Stimulated activated naive CD4-positive, alpha-beta T cell treated with Interleukin-2 at 50 U/mL for 16 hours (primary cell): ENCODE measurements at regions not wholly inside any gene's neighbourhood (a gene's known extent, or its start where the extent isn't known, plus 50 kb on each side); places are given as distances from the start of the nearest gene placed in this dataset.
A peak's percentile ranks its signal among the peaks of the same experiment; 100 is the strongest.

ENCODE experiments used
- DNase-seq: peaks from one replicate; lab custom pipeline; 2025; lab: John Stamatoyannopoulos, UW

DNA sequence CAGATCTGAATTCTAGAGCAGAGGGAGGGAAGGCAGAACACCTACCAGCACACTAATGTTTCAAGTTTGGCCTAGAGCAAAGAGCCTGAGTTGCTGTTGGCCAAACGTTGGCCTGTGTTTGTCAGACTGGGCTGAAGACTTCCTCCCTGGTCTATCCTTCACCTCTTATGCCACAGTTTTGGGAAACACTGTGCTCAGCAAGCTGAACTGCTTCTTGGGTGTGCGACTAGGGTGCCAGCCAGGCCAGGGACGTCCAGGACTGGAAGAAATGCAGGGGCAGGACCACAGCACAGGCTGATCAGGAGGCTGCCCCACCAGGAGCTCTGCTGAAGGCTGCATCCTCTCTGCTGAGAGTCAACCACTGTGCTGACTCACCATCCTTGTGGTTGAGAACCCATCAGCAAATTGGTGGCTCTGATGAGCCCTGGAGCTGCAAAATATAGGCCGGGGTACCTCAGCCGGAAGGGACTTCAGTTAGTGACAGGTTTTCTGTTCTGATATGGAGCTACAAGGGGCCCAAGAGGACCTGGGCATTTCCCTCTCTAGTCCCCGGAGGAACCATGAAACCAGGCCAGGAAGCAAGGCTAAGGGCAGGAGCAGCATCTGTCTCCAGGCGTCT, 131.6 kb upstream of the RASGRP1 start:
- peak; percentile 66 for DNase-seq

DNA sequence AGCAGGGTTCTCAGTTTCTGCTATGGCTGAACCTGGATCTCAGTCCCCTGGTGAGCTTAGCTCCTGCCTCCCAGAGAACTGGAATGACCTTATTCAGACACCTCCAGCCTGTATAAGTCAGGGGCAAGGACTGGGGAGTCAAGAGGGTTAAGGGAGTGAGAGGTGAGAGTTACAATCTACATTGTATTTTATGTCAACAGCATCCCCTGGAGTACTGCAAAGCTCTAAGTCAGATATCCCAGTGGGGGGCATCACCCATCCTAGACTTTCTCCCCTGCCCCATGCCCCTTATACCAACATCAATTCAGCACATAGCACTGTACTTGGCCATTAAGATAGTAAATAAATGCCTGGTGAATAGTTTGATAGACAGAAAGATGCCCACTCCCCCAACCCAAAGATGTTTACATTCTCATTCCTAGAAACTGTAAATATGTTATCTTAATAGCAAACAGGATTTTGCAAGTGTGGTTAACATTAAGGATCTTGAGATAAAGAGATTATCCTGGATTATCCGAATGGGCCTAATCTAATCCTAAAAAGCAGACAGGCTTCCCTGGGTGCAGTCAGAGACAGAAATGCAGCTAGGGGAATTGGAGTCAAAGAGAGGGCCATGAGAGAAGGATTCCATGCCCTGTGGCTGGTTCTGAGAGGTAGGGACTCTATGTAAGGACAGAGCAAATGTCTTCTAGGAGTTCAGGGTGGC, 132.3 kb upstream of the RASGRP1 start:
- DNase-seq = no peak

DNA sequence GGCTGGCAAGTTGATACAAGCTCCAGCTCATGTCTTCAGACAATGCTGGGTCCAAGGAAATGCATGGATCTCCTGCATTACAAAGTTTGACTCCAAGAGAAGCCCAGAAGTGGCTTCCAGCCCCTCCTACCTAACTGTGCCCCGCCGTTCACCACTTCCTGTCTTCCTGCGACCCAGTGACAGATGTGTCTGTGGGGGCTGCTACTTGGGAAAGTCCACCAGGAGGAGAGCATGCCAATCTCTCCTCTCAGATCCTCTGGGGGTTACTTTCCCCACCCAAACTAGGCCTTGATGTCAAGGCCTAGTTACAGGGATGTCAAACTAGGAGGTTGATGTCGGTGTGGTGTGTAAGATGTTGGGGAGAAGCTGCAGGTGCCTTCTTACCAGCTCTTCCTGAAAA, 133.6 kb upstream of the RASGRP1 start:
- DNase-seq = no peak

DNA sequence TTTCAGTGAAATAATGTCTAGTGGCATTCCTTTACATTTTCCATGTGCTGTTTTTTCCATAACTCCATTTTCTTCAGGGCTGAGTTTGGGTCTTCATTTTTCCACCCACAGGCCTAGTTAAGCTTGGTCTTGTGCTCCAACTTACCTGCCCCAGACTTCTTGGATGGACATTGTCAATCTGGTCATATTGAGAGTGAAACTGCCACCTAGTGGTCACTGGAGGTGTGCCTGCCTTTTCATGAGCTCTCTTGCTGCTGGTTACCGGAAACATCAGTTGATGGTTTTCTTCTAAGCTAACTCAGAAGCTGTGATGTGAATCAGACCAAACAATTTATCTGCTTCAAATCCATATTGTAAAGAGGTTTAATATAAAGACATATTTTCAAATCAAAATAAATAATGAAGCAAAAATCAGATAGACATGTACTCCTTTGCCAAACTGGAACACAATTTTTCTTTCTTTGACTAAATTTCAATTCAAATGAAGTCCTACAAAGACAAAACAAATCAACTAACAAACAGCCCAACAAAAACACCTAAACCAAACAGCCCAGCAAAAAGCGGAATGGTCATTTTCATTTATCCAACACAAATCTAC, 135.1 kb upstream of the RASGRP1 start:
- DNase-seq = peak; percentile 57

DNA sequence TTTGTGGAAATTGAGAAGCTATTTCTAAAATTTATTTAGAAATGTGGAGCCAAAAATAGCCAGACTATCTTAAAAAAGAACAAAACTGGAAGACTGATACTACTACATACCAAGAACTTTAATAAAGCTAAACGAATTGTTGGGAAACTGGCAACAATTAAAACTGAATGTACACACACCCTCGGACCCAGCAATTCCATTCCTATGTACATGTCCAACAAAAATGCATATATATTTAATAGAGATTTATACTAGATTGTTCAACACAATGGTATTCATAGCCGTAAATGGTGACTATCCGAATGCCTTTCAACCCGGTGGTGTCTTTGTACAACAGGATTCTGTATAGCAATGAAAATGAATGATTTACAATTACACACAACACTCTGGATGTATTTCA, 136.5 kb upstream of the RASGRP1 start:
- no peak for DNase-seq

DNA sequence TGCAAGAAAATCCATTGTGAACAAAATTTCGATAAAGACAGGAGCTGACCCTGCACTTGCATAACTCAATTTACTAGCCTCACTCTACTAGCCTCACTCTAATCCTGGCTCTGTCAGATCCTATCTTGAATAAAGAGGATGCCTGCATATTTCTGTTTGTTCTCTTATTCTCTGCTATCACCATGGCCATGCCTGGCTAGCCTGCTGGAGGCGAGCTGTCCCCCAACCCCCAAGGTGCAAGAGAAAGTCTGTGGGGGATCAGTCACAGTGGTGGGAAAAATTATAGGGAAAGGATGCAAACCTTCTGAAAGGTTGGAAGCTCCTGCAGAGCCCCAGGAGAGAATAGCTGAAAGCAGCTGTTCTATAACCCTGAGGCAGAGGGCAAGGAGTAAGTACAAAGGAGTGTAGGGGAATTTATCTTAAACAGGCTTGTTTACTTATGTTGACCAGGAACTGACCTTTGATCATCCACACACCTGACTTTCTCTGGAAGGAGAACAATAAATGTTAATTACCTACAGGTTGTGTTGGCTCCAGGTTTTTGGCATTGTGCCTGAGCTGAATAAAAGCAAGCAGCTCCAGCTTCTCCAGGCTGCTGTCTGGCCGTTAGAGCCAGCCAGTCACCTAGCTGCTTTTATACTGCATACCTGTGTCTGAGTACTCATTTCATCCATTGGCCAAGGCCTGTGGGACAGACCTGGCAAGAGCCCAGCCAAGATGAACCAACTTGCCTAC, 137.7 kb upstream of the RASGRP1 start:
- no peak for DNase-seq

DNA sequence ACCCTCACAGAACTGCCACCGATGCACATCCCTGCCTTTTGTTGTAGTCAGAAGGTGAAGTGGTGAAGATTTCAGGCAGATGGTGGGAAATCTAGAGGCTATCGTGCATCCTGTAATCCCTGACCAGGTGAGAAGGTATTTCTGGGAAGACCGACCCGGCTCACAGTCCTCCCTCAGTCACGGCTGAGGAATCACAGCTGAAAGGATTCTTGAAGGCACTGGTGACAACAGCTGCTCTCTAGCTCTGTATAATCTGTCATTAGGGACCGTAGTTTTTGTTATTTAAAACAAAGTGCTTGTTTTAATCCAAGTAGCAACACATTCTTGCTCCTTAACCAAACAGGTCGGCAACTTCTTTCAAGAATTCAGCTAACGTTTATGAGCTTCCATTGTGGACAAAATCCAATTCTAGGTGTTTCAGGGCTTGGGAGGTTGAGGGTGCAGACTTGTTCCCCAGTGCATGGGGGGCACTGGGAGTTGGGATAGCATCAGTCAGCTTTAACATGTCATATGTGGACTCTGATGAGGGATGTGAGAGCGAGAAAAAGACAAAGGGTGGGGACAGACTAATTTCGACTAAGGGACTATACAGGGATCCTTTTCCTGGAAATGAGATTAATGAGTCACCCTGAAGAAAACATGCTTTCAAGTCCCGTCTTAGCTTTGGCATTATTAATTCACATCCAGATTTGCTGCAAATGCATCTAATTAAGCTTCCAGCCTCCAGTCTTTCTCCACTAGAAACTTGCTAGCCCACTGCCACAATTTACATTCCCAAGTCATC, 141.0 kb upstream of the RASGRP1 start:
- DNase-seq = no peak

DNA sequence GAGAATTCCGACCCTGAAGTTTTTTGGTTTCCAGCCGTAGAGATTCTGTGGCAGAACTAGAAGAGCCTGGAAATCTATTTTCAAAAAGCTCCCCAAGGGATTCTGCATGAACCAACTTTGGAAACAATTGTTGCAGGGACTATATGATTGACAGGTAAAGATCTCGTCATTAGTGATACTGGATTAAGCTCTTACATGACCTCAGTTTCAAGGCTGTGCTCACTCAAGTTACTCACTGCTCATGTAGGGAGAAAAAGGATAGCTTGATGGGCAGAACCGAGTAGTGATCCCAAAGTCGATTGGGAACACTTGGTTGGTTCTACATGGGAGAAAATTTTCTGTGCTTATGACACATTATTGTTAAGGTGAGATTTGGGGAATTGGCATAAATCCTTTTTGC, 142.3 kb upstream of the RASGRP1 start:
- DNase-seq = no peak

DNA sequence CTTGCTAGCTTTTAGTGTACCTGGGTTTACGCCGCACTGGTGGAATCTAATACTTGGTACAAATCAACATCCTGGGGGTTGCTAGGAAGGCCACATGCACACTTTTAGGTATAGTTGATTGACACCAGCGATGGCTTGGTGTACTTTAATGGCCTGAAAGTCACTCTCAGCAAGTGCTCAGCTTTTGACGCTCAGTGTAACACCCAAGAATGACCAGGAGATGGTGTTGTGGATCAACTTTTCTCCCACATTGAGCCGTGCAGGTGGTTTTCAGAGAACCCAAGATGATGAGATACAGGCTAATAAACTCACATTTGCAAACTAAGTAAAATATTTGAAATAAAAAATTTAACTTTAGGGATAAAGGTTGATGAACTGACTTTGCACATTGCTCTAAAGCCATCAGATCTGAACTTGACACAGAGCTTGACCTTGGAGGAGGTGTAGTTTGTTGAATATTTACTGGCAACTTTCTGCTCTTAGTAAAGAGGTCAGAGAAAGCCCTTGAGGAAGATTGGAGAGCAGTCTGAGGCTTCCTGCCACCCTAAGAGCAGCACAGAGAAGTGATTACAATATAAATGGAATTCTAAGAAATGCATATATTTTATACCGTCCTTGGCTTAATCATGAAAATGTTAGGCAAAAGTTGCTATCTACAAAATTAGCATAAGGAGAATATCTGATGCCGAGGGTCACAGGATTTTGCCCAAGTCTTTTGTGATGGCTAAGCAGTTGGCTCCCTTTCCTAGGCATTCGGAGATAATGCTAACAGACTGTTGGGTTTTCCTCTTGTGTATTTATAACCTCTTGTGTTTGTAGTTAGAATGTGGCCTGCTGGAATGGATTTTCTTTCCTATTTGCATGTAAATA, 143.4 kb upstream of the RASGRP1 start:
- DNase-seq = no peak

DNA sequence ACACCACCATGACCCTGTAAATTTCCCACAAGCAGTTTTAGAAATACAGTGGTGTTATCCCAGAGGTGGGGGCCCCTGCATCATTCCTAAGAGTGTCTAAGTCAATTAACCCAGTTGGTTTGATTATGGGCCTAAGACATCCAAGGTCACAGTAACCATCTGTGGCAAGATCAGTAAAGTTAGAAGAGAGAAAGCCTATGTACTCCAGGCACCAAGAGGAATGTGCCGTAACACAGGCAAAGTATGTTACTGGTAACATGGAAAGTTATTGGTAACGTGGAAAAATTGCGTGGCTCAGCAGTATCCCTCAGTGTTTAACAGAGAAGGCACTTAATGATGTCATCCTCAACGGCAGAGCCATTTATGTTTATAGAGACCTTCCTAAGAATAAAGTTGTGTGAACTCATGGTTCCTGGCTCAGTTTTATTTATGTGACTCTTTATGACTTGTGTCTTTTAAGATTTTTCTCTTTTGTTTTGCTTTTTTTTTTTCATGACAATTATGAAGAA, 144.1 kb upstream of the RASGRP1 start:
- no peak for DNase-seq

DNA sequence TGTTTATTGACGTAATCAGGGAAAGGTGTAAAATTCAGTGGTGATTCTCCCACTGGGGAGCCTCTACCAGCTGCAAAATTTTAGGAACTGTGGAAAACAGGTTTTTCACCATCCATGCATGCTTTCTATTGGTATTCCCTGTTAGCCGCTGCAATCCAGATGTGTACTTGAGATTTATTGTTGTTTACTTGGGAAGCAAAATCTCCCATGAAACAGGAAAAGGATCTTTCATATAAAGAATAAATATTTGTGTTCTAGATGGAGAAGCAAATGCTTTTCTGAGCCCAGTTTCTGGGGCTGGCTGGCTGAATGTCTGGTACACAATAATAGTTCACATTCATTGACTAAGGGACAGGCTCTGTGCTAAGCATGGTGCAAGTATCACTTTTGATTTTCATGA, 144.6 kb upstream of the RASGRP1 start:
- DNase-seq = no peak

DNA sequence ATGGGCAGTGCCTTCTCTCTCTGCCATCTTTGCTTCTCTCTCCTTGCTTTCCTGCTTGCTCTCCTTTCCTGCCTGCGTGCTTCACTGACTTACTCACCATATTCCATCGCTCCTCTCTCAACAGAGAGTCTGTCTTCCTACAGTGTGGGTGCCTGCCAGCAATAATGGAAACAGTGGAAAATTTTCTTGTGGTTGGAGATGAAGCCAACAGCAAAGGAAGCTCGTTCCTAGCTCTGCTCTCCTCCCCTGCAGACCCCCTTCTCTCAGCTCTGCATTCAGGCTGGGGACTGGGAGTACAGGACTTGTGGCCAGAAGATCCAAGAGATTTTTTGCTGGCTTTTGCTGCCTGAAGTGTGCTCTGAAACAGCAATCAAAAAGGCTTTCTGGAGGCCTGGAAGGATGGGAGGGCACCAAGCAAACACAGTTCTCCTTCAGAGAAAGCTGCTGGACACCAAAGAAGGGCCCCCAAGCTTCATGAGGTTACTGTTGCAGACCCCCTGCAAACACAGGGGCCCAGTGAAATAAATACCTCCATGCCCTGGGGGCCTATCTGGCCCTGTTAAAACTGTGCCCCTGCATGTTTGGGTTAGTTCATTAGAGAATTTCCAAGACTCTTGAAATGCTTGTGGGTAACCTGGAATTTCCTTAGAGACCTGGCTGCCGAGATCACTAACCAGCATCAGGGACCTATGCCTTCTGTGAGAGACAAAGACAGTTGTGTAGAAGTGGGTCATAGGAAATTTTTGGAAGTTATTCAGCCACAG, 149.9 kb upstream of the RASGRP1 start:
- no peak for DNase-seq

DNA sequence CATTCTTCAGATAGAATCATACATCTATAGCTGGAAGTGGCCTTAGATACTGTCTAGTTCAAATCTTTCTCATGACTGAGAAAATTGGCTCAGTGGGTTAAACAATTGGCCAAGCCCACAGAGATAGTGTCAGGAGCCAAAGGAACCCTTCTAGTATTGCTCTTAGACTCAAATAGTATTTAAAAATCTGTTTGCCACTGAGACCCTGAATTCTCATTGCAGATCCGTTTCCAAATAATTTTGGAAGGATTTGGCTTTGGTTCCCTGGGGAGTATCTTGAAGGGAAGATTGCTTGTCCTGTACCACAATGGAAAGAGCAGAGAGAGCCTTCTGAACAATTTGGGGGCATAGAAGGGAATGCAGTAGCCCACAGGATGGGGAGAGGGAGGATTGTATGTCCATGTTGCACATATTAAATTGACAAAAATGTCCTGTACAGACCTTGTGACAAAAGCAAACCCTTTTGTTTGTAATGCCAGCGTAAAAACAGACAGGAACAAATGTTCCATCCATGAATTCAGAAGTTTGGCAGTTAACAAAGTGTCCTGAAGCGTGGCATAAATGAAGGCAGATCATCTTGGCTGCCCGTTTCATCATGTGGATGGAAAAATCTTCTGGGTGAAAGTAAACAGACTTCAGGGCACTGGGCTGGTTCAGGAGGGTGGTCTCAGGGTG, 156.4 kb upstream of the RASGRP1 start:
- no peak for DNase-seq

DNA sequence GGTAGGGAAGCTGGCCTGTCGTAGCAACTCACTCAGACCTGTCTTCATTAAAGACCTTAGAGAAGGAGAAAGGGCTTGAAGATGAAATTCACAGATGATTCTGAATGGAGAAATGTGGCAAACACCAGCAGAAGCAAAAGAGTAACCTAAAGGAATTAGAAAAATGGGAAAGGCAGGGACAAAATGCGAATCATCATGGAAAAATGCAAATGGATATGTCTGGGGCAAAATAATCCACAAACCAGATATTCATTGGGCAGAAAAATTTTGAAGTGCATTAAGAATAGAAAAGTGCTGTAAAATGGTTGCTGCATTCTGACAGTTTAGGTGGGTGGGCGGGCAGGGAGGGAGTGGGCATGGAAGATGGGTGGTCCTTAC, 156.9 kb upstream of the RASGRP1 start:
- DNase-seq = no peak

DNA sequence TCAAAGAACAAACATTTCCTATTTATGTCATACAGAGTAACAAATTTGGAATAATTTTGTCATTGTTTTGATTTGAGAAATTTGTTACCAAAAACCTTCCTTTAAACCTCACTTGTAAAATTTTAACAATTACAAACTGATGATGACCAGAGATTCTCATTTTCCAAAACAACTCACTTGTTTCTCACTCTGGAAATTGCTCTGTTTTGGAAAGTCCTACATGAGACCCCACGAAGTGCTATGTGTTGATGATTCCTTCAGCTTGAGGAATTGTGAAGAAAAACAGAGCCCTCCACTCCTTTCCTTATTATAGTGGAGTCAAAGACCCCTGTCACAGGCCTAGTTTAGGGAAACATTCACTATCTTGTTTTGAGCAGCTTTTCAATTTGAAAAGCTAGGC, 157.6 kb upstream of the RASGRP1 start:
- no peak for DNase-seq

DNA sequence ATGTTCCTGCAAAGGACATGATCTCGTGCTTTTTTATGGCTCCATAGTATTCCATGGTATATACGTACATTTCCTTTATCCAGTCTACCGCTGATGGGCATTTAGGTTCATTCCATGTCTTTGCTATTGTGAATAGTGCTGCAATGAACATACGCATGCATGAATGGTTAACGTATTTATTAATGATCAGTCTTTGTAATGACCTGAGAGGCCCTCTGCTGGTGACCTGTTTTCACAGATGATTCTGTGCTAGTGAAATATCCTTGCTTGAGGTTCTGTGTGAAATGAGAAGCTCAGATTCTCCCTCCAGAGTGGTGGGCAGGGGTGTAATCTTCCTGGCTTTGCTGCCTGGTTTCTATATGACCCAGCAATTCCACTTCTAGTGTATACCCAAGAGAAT, 160.2 kb upstream of the RASGRP1 start:
- no peak for DNase-seq

DNA sequence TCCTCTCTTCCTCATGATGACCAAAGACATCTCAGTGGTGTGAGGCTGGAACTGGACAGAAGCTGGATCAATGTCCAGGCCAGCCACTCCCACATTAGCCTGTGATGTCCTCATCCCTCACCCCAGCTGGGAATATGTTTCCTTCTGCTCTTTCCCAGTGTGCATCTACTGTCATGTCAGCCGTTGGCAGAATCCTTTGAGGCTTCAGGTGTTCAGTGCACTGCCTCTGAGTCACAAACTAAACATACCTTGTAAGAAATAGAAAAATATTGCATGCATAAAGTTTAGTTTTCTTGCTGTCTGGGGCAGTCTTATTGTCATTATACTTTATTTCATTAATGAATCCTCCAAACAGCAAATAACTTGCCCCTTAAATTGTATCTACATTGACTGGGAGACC, 161.6 kb upstream of the RASGRP1 start:
- no peak for DNase-seq

DNA sequence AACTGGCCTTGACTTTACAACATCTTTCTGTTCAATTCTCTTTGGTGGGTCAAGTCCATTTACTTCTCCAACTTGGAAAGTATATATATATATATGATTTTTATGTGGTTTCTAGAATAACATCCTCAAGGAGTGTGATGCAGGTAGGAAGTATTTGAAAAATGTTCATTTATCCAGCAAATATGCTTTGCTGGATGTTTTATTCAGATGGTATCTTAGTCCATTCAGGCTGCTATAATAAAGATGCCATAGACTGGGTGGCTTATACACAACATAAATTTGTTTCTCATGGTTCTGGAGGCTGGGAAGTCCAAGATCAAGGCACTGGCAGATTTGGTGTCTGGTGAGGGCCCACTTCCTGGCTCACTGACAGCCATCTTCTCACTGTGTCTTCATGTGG, 168.7 kb upstream of the RASGRP1 start:
- DNase-seq = no peak

DNA sequence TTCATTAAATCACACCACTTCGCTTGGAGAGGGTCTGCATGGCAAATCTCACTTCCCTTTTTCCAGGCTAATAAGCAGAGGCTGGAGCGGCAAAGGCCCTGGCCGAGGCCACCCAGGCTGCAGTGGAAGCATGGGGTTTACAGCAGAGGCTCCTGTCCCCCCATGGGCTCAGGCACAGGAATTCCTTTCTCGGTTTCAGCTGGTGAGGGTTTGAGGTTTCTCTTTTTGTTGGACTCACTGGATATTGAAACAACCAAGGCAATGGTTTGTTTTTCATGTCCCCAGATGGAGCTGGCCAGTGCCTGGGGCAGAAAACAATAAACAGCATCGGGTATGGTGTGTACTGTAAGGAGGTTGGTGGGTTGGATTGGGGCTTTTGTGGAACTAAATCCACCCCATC, 175.6 kb upstream of the RASGRP1 start:
- DNase-seq = no peak

DNA sequence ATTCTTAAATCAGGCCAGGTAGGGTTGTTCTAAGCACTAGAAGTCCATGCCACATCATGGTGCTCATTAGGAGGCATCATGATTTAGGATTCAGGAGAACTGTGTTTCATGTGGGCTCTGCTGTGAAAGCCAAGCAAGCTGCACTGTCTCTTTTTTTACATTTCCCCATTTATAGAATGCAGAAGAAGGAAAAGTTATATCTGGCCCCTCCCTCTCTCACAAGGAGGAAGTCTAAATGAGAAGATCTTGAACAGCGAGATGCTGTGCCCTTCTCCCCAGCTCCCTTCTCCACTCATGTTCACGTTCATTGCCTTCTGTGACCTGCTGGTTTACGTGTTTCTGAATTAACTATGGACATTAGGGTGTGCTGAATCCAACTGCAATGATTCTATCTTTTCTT, 178.5 kb upstream of the RASGRP1 start:
- DNase-seq = no peak
